Activated gamma-delta T cell treated with Interleukin-2 at 50 U/mL for 16 hours (primary cell): ENCODE measurements at regions not wholly inside any gene's neighbourhood (a gene's known extent, or its start where the extent isn't known, plus 50 kb on each side); places are given as distances from the start of the nearest gene placed in this dataset.

Experiments used
- DNase-seq: peaks from one replicate; pipeline ENCODE4 v3.0.0-alpha.2; 2020

- no peak for DNase-seq
Measured at GRCh38 chr9:18075253-18075952, 398.6 kb upstream of the ADAMTSL1 start.

- no peak for DNase-seq
Measured at GRCh38 chr9:18077941-18078678, 395.8 kb upstream of the ADAMTSL1 start.

- DNase-seq: no peak
Measured at GRCh38 chr9:18092138-18092537, 381.8 kb upstream of the ADAMTSL1 start.

- DNase-seq: no peak
Measured at GRCh38 chr9:18106006-18106560, 367.9 kb upstream of the ADAMTSL1 start.

GRCh38 chr9:18109675-18110074 is 364.3 kb upstream of the ADAMTSL1 start:
- no peak for DNase-seq

- DNase-seq: no peak
Measured at GRCh38 chr9:18111146-18111545, 362.8 kb upstream of the ADAMTSL1 start.

- DNase-seq: no peak
Measured at GRCh38 chr9:18114559-18115475, 359.1 kb upstream of the ADAMTSL1 start.

- no peak for DNase-seq
Measured at GRCh38 chr9:18118268-18118667, 355.7 kb upstream of the ADAMTSL1 start.

GRCh38 chr9:18122171-18122570 is 351.8 kb upstream of the ADAMTSL1 start:
- no peak for DNase-seq

- DNase-seq: no peak
Measured at GRCh38 chr9:18124760-18125159, 349.2 kb upstream of the ADAMTSL1 start.

GRCh38 chr9:18126831-18127498 is 347.0 kb upstream of the ADAMTSL1 start:
- no peak for DNase-seq

GRCh38 chr9:18127499-18127875 is 346.5 kb upstream of the ADAMTSL1 start:
- DNase-seq: no peak

- DNase-seq: no peak
Measured at GRCh38 chr9:18129809-18130334, 344.1 kb upstream of the ADAMTSL1 start.

- no peak for DNase-seq
Measured at GRCh38 chr9:18136354-18136994, 337.5 kb upstream of the ADAMTSL1 start.

GRCh38 chr9:18137815-18138214 is 336.1 kb upstream of the ADAMTSL1 start:
- no peak for DNase-seq

GRCh38 chr9:18138656-18139055 is 335.3 kb upstream of the ADAMTSL1 start:
- no peak for DNase-seq

GRCh38 chr9:18141681-18142080 is 332.3 kb upstream of the ADAMTSL1 start:
- no peak for DNase-seq

- DNase-seq: no peak
Measured at GRCh38 chr9:18143073-18143745, 330.7 kb upstream of the ADAMTSL1 start.

- DNase-seq: no peak
Measured at GRCh38 chr9:18146329-18146728, 327.6 kb upstream of the ADAMTSL1 start.

GRCh38 chr9:18149471-18150011 is 324.4 kb upstream of the ADAMTSL1 start:
- no peak for DNase-seq

GRCh38 chr9:18154661-18155060 is 319.3 kb upstream of the ADAMTSL1 start:
- DNase-seq: no peak
